ENCODE measurements at regions not wholly inside any gene's neighbourhood (a gene's known extent, or its start where the extent isn't known, plus 50 kb on each side); places are given as distances from the start of the nearest gene placed in this dataset.

DNA sequence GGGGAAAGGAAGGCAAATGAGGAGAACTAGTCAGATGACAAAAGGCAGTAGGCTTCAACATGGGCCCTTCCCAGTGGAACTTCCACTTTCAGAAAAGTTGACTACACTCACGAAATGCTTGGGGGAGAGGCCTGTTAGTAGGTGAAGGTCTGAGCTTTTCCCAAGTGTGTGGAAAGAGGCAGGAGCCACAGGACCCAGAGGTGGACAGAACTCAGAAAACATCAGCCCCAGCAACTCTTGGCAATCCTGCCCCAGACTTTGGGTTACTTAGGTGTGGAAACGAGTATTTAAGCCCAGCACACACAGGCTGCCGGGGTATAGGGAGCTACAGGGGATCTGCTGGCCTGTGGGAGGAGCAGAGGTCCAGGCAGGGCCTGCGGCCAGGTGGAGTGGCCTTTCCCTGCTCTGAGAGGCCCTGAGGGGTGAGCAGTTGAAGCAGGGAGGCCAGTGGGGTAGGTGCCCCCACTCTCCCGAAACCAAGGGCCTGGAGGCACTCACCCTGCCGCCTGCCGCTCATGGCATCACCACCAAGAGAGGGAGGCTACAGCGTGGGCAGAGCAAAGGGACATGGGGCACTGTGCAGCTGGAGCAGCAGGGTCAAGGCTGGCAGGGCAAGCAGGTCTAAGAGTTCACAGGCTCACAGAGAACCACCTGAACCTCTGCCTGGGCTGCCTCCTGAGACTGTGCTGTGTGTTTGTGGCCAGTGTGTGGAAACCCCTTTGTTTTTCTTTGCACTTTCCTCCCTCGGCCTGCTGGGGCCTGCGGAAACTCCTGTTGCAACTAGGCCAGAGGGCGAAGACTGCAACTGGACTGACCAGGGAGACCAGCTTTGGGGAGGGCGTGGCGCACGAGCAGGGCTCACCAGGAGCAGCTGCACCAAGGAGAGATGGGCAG lies 130.7 kb upstream of the SERTAD2 start (continued):
- peak; percentile 54; the same call in 1 of the 2 replicates for TF ChIP-seq HOXA5 (CRISPR knock-in tag; IDR thresholded peaks at IDR 0.05)
- TF ChIP-seq, protein P1, sequence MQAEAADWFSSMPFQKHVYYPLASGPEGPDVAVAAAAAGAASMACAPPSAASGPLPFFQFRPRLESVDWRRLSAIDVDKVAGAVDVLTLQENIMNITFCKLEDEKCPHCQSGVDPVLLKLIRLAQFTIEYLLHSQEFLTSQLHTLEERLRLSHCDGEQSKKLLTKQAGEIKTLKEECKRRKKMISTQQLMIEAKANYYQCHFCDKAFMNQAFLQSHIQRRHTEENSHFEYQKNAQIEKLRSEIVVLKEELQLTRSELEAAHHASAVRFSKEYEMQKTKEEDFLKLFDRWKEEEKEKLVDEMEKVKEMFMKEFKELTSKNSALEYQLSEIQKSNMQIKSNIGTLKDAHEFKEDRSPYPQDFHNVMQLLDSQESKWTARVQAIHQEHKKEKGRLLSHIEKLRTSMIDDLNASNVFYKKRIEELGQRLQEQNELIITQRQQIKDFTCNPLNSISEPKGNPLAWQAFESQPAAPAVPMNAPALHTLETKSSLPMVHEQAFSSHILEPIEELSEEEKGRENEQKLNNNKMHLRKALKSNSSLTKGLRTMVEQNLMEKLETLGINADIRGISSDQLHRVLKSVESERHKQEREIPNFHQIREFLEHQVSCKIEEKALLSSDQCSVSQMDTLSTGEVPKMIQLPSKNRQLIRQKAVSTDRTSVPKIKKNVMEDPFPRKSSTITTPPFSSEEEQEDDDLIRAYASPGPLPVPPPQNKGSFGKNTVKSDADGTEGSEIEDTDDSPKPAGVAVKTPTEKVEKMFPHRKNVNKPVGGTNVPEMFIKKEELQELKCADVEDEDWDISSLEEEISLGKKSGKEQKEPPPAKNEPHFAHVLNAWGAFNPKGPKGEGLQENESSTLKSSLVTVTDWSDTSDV (CRISPR knock-in tag; IDR thresholded peaks at IDR 0.05) = no peak
- TF ChIP-seq, protein P2, sequence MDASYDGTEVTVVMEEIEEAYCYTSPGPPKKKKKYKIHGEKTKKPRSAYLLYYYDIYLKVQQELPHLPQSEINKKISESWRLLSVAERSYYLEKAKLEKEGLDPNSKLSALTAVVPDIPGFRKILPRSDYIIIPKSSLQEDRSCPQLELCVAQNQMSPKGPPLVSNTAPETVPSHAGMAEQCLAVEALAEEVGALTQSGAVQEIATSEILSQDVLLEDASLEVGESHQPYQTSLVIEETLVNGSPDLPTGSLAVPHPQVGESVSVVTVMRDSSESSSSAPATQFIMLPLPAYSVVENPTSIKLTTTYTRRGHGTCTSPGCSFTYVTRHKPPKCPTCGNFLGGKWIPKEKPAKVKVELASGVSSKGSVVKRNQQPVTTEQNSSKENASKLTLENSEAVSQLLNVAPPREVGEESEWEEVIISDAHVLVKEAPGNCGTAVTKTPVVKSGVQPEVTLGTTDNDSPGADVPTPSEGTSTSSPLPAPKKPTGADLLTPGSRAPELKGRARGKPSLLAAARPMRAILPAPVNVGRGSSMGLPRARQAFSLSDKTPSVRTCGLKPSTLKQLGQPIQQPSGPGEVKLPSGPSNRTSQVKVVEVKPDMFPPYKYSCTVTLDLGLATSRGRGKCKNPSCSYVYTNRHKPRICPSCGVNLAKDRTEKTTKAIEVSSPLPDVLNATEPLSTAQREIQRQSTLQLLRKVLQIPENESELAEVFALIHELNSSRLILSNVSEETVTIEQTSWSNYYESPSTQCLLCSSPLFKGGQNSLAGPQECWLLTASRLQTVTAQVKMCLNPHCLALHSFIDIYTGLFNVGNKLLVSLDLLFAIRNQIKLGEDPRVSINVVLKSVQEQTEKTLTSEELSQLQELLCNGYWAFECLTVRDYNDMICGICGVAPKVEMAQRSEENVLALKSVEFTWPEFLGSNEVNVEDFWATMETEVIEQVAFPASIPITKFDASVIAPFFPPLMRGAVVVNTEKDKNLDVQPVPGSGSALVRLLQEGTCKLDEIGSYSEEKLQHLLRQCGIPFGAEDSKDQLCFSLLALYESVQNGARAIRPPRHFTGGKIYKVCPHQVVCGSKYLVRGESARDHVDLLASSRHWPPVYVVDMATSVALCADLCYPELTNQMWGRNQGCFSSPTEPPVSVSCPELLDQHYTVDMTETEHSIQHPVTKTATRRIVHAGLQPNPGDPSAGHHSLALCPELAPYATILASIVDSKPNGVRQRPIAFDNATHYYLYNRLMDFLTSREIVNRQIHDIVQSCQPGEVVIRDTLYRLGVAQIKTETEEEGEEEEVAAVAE (CRISPR knock-in tag; IDR thresholded peaks at IDR 0.05; ENCODE audit: borderline replicate concordance) = no peak
- TF ChIP-seq, protein P3, sequence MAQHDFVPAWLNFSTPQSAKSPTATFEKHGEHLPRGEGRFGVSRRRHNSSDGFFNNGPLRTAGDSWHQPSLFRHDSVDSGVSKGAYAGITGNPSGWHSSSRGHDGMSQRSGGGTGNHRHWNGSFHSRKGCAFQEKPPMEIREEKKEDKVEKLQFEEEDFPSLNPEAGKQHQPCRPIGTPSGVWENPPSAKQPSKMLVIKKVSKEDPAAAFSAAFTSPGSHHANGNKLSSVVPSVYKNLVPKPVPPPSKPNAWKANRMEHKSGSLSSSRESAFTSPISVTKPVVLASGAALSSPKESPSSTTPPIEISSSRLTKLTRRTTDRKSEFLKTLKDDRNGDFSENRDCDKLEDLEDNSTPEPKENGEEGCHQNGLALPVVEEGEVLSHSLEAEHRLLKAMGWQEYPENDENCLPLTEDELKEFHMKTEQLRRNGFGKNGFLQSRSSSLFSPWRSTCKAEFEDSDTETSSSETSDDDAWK (CRISPR knock-in tag; IDR thresholded peaks at IDR 0.05) = no peak
- TF ChIP-seq NONO (IDR thresholded peaks at IDR 0.05) = no peak
- peak; percentile 94 for TF ChIP-seq NONO (CRISPR knock-in tag; conservative IDR thresholded peaks at IDR 0.05)
- TF ChIP-seq, protein P4, sequence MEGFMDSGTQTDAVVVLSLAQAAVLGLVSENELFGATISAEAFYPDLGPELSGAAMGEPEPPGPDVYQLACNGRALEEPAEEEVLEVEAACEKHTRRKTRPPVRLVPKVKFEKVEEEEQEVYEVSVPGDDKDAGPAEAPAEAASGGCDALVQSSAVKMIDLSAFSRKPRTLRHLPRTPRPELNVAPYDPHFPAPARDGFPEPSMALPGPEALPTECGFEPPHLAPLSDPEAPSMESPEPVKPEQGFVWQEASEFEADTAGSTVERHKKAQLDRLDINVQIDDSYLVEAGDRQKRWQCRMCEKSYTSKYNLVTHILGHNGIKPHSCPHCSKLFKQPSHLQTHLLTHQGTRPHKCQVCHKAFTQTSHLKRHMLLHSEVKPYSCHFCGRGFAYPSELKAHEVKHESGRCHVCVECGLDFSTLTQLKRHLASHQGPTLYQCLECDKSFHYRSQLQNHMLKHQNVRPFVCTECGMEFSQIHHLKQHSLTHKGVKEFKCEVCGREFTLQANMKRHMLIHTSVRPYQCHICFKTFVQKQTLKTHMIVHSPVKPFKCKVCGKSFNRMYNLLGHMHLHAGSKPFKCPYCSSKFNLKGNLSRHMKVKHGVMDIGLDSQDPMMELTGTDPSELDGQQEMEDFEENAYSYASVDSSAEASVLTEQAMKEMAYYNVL (CRISPR knock-in tag; IDR thresholded peaks at IDR 0.05; ENCODE audit: borderline replicate concordance) = peak; percentile 80; the same call in 1 of the 2 replicates
- no peak for TF ChIP-seq RBAK (CRISPR knock-in tag; IDR thresholded peaks at IDR 0.05)
- peak; percentile 72 for TF ChIP-seq ZSCAN31 (CRISPR knock-in tag; IDR thresholded peaks at IDR 0.05; ENCODE audit: low read depth)
- TF ChIP-seq ZSCAN25 (CRISPR knock-in tag; IDR thresholded peaks at IDR 0.05) = no peak; the same call in none of the 2 replicates
- no peak for TF ChIP-seq MATR3 (CRISPR knock-in tag; IDR thresholded peaks at IDR 0.05)
- TF ChIP-seq PPARG (CRISPR knock-in tag; conservative IDR thresholded peaks at IDR 0.05) = peak; percentile 99
- no peak for TF ChIP-seq ARNT (IDR thresholded peaks at IDR 0.05)
- TF ChIP-seq AGO2 (optimal IDR thresholded peaks at IDR 0.05; ENCODE audit: low read depth, low read length) = no peak
- TF ChIP-seq ZNF619 (CRISPR knock-in tag; IDR thresholded peaks at IDR 0.05) = peak; percentile 73; the same call in 1 of the 2 replicates
- peak; percentile 89; the same call in 1 of the 2 replicates for TF ChIP-seq ZNF234 (CRISPR knock-in tag; conservative IDR thresholded peaks at IDR 0.05)
- no peak for TF ChIP-seq YY1 (IDR thresholded peaks at IDR 0.05; ENCODE audit: insufficient read depth, insufficient replicate concordance, low read depth, low read length)
- no peak for TF ChIP-seq TP53 (CRISPR knock-in tag; conservative IDR thresholded peaks at IDR 0.05)
- TF ChIP-seq PTBP1 (IDR thresholded peaks at IDR 0.05; ENCODE audit: low read depth, low read length, poor library complexity, severe bottlenecking) = no peak
- no peak for TF ChIP-seq NFYB (CRISPR knock-in tag; IDR thresholded peaks at IDR 0.05)

Data from HepG2 (cell line).